ENCODE measurements at regions not wholly inside any gene's neighbourhood (a gene's known extent, or its start where the extent isn't known, plus 50 kb on each side); places are given as distances from the start of the nearest gene placed in this dataset.

- no peak for TF ChIP-seq NONO (IDR thresholded peaks at IDR 0.05)
- TF ChIP-seq NONO (CRISPR knock-in tag; conservative IDR thresholded peaks at IDR 0.05), result no peak
- TF ChIP-seq IRF9 (CRISPR knock-in tag; IDR thresholded peaks at IDR 0.05; ENCODE audit: borderline replicate concordance), result no peak
- TF ChIP-seq RBM22 (optimal IDR thresholded peaks at IDR 0.05; ENCODE audit: low read length), result no peak
- TF ChIP-seq, protein P1, sequence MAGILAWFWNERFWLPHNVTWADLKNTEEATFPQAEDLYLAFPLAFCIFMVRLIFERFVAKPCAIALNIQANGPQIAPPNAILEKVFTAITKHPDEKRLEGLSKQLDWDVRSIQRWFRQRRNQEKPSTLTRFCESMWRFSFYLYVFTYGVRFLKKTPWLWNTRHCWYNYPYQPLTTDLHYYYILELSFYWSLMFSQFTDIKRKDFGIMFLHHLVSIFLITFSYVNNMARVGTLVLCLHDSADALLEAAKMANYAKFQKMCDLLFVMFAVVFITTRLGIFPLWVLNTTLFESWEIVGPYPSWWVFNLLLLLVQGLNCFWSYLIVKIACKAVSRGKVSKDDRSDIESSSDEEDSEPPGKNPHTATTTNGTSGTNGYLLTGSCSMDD (CRISPR knock-in tag; IDR thresholded peaks at IDR 0.05), result no peak
- no peak for TF ChIP-seq ZNF841 (CRISPR knock-in tag; IDR thresholded peaks at IDR 0.05; ENCODE audit: borderline replicate concordance)
- no peak for TF ChIP-seq ZBTB21 (CRISPR knock-in tag; IDR thresholded peaks at IDR 0.05)
- TF ChIP-seq THRA (CRISPR knock-in tag; IDR thresholded peaks at IDR 0.05; ENCODE audit: borderline replicate concordance), result no peak
- TF ChIP-seq FOXP1 (IDR thresholded peaks at IDR 0.05), result no peak
- TF ChIP-seq FOXP1 (CRISPR knock-in tag; IDR thresholded peaks at IDR 0.05), result 0 out of 2 replicates have a peak, but pooled peaks have one; percentile 4
- no peak for TF ChIP-seq SRSF4 (IDR thresholded peaks at IDR 0.05; ENCODE audit: low read depth, low read length, poor library complexity, severe bottlenecking)
- TF ChIP-seq ZNF333 (CRISPR knock-in tag; IDR thresholded peaks at IDR 0.05; ENCODE audit: borderline replicate concordance), result no peak
- no peak for TF ChIP-seq ZNF720 (CRISPR knock-in tag; IDR thresholded peaks at IDR 0.05)
- no peak for TF ChIP-seq NR2F6 (IDR thresholded peaks at IDR 0.05)
- no peak for TF ChIP-seq NR2F6 (CRISPR knock-in tag; IDR thresholded peaks at IDR 0.05)
- TF ChIP-seq FOXC1 (CRISPR knock-in tag; IDR thresholded peaks at IDR 0.05; ENCODE audit: borderline replicate concordance), result no peak
- TF ChIP-seq FOXK1 (CRISPR knock-in tag; IDR thresholded peaks at IDR 0.05; ENCODE audit: borderline replicate concordance, low read depth), result no peak
- no peak for TF ChIP-seq ZFY (CRISPR knock-in tag; IDR thresholded peaks at IDR 0.05)
- TF ChIP-seq MAFG (CRISPR knock-in tag; IDR thresholded peaks at IDR 0.05), result no peak
- TF ChIP-seq ZNF484 (CRISPR knock-in tag; IDR thresholded peaks at IDR 0.05; ENCODE audit: borderline replicate concordance, low read depth), result no peak
- TF ChIP-seq, protein P2, sequence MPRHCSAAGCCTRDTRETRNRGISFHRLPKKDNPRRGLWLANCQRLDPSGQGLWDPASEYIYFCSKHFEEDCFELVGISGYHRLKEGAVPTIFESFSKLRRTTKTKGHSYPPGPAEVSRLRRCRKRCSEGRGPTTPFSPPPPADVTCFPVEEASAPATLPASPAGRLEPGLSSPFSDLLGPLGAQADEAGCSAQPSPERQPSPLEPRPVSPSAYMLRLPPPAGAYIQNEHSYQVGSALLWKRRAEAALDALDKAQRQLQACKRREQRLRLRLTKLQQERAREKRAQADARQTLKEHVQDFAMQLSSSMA (CRISPR knock-in tag; IDR thresholded peaks at IDR 0.05), result no peak
- no peak for TF ChIP-seq ESRRA (CRISPR knock-in tag; IDR thresholded peaks at IDR 0.05; ENCODE audit: low read depth)
- TF ChIP-seq, protein P3, sequence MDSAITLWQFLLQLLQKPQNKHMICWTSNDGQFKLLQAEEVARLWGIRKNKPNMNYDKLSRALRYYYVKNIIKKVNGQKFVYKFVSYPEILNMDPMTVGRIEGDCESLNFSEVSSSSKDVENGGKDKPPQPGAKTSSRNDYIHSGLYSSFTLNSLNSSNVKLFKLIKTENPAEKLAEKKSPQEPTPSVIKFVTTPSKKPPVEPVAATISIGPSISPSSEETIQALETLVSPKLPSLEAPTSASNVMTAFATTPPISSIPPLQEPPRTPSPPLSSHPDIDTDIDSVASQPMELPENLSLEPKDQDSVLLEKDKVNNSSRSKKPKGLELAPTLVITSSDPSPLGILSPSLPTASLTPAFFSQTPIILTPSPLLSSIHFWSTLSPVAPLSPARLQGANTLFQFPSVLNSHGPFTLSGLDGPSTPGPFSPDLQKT (CRISPR knock-in tag; IDR thresholded peaks at IDR 0.05; ENCODE audit: borderline replicate concordance), result no peak
- no peak for TF ChIP-seq EED (CRISPR knock-in tag; IDR thresholded peaks at IDR 0.05)
- no peak for TF ChIP-seq RCOR2 (CRISPR knock-in tag; IDR thresholded peaks at IDR 0.05)
- TF ChIP-seq KLF6 (CRISPR knock-in tag; IDR thresholded peaks at IDR 0.05), result no peak
- peak; percentile 59; the same call in 1 of the 2 replicates for TF ChIP-seq KMT2B (CRISPR knock-in tag; IDR thresholded peaks at IDR 0.05)
- peak; percentile 45; the same call in 1 of the 2 replicates for TF ChIP-seq PPARG (CRISPR knock-in tag; conservative IDR thresholded peaks at IDR 0.05)
- 0 out of 2 replicates have a peak, but pooled peaks have one; percentile 65 for TF ChIP-seq KAT7 (CRISPR knock-in tag; IDR thresholded peaks at IDR 0.05; ENCODE audit: borderline replicate concordance)
Measured at GRCh38 chr5:69042915-69043654, 50.7 kb upstream of the SLC30A5 start (continued).

All from HepG2 (cell line).